H9 (cell line): ENCODE measurements at regions not wholly inside any gene's neighbourhood (a gene's known extent, or its start where the extent isn't known, plus 50 kb on each side); places are given as distances from the start of the nearest gene placed in this dataset.

Experiments used
- DNase-seq: peaks from one replicate; pipeline ENCODE4 v3.0.0-alpha.2; 2017
- H2AFZ ChIP-seq: one replicate; pipeline ENCODE4 v1.6.1; 2013; ENCODE audit warnings: mild to moderate bottlenecking, low read length, control low read depth, moderate library complexity
- H2AK5ac ChIP-seq: 2 replicates; pipeline ENCODE4 v1.6.1; 2013; ENCODE audit warnings: low read length, control low read depth, mixed read lengths; ENCODE audit not compliant: insufficient read length
- H2BK120ac ChIP-seq: one replicate; pipeline ENCODE4 v1.6.1; 2013; ENCODE audit warnings: low read depth, mild to moderate bottlenecking, low read length, control low read depth, inconsistent platforms; ENCODE audit not compliant: poor library complexity, severe bottlenecking
- H2BK12ac ChIP-seq: 2 replicates; pipeline ENCODE4 v1.6.1; 2013; ENCODE audit warnings: low read length, control low read depth, mixed read lengths, low read depth; ENCODE audit not compliant: insufficient read length
- H2BK15ac ChIP-seq: 2 replicates; pipeline ENCODE4 v1.6.1; 2013; ENCODE audit warnings: low read depth, low read length, control low read depth
- H2BK20ac ChIP-seq: one replicate; pipeline ENCODE4 v1.6.1; 2013; ENCODE audit warnings: low read depth, mild to moderate bottlenecking, low read length, control low read depth, inconsistent platforms; ENCODE audit not compliant: poor library complexity, severe bottlenecking
- H2BK5ac ChIP-seq: 2 replicates; pipeline ENCODE4 v1.6.1; 2013; ENCODE audit warnings: low read length, control low read depth, mixed read lengths; ENCODE audit not compliant: insufficient read length
- H3K14ac ChIP-seq: 2 replicates; pipeline ENCODE4 v1.6.1; 2013; ENCODE audit warnings: low read length, control low read depth; ENCODE audit not compliant: insufficient read depth
- H3K18ac ChIP-seq: 2 replicates; pipeline ENCODE4 v1.6.1; 2013; ENCODE audit warnings: low read depth, mild to moderate bottlenecking, mixed read lengths, low read length, control low read depth; ENCODE audit not compliant: insufficient read length
- H3K23ac ChIP-seq: 2 replicates; pipeline ENCODE4 v1.6.1; 2013; ENCODE audit warnings: low read length, control low read depth, mixed read lengths, low read depth; ENCODE audit not compliant: insufficient read length
- H3K23me2 ChIP-seq: 2 replicates; pipeline ENCODE4 v1.6.1; 2013; ENCODE audit warnings: low read depth, mild to moderate bottlenecking, mixed read lengths, low read length, control low read depth; ENCODE audit not compliant: insufficient read length, poor library complexity, severe bottlenecking
- H3K27ac ChIP-seq: 2 replicates; pipeline ENCODE4 v1.5.1; 2013; ENCODE audit warnings: low read length, control low read depth, mixed read lengths, low read depth; ENCODE audit not compliant: insufficient read length
- H3K27me3 ChIP-seq: 2 replicates; pipeline ENCODE4 v1.6.1; 2013; ENCODE audit warnings: low read length, control low read depth, inconsistent platforms; ENCODE audit not compliant: insufficient read depth
- H3K4ac ChIP-seq: 2 replicates; pipeline ENCODE4 v1.6.1; 2013; ENCODE audit warnings: low read depth, mild to moderate bottlenecking, control low read depth, inconsistent platforms, low read length, moderate library complexity
- H3K4me1 ChIP-seq: 2 replicates; pipeline ENCODE4 v1.6.1; 2013; ENCODE audit warnings: low read length, control low read depth, inconsistent platforms; ENCODE audit not compliant: insufficient read depth
- H3K4me2 ChIP-seq: 2 replicates; pipeline ENCODE4 v1.6.1; 2013; ENCODE audit warnings: low read length, control low read depth, mixed read lengths; ENCODE audit not compliant: insufficient read length, insufficient read depth
- H3K56ac ChIP-seq: 2 replicates; pipeline ENCODE4 v1.6.1; 2013; ENCODE audit warnings: low read depth, mild to moderate bottlenecking, mixed read lengths, low read length, control low read depth; ENCODE audit not compliant: insufficient read length
- H3K79me1 ChIP-seq: 2 replicates; pipeline ENCODE4 v1.6.1; 2013; ENCODE audit warnings: low read depth, mild to moderate bottlenecking, moderate library complexity, low read length, control low read depth, inconsistent platforms; ENCODE audit not compliant: insufficient read depth, poor library complexity, severe bottlenecking
- H3K79me2 ChIP-seq: 2 replicates; pipeline ENCODE4 v1.6.1; 2013; ENCODE audit warnings: low read length, control low read depth, inconsistent platforms; ENCODE audit not compliant: insufficient read depth
- H3K9ac ChIP-seq: 2 replicates; pipeline ENCODE4 v1.6.1; 2013; ENCODE audit warnings: low read length, control low read depth, mixed read lengths; ENCODE audit not compliant: insufficient read length; ENCODE audit errors: extremely low read depth
- H3K9me3 ChIP-seq: one replicate; pipeline ENCODE4 v1.6.1; 2013; ENCODE audit warnings: low read depth, low read length, inconsistent platforms; ENCODE audit not compliant: control insufficient read depth
- H3T11ph ChIP-seq: one replicate; pipeline ENCODE4 v1.6.1; 2013; ENCODE audit warnings: mild to moderate bottlenecking, low read length, control low read depth, inconsistent platforms
- H4K20me1 ChIP-seq: one replicate; pipeline ENCODE4 v1.6.1; 2013; ENCODE audit not compliant: control insufficient read depth, insufficient read length, insufficient read depth
- H4K5ac ChIP-seq: 2 replicates; pipeline ENCODE4 v1.6.1; 2013; ENCODE audit warnings: low read depth, mild to moderate bottlenecking, mixed read lengths, low read length, control low read depth; ENCODE audit not compliant: insufficient read length
- H4K8ac ChIP-seq: replicated peaks from 2 replicates; pipeline ENCODE4 v1.6.1; 2013; ENCODE audit warnings: low read length, control low read depth, mixed read lengths, low read depth; ENCODE audit not compliant: insufficient read length
- H4K91ac ChIP-seq: 2 replicates; pipeline ENCODE4 v1.6.1; 2013; ENCODE audit warnings: low read depth, mild to moderate bottlenecking, moderate library complexity, mixed read lengths, low read length, control low read depth; ENCODE audit not compliant: insufficient read length
- H3K27ac Mint-ChIP-seq, 3 experiments: 2 replicates in 2 of 3; 3 replicates in 1 of 3; pipeline ENCODE4 v1.8.0; 2020 to 2021; ENCODE audit warnings: mixed read lengths in 3 of 3, mild to moderate bottlenecking in 1 of 3, moderate library complexity in 1 of 3
- H3K27me3 Mint-ChIP-seq: 2 replicates; pipeline ENCODE4 v1.8.0; 2021; ENCODE audit warnings: low read depth, mild to moderate bottlenecking, moderate library complexity, mixed read lengths
- H3K36me3 Mint-ChIP-seq, 3 experiments: 2 replicates in 2 of 3; 3 replicates in 1 of 3; pipeline ENCODE4 v1.8.0; 2020 to 2021; ENCODE audit warnings: low read depth in 3 of 3, mixed read lengths in 3 of 3; ENCODE audit not compliant: insufficient read depth in 1 of 3
- H3K4me1 Mint-ChIP-seq, 2 experiments: 2 replicates each; pipeline ENCODE4 v1.8.0; 2020; ENCODE audit warnings: mixed read lengths in 2 of 2
- H3K4me3 Mint-ChIP-seq, 2 experiments: 2 replicates in 1 of 2; 3 replicates in 1 of 2; pipeline ENCODE4 v1.8.0; 2020 to 2021; ENCODE audit warnings: mild to moderate bottlenecking in 2 of 2, mixed read lengths in 2 of 2, moderate library complexity in 1 of 2
- H3K9me3 Mint-ChIP-seq, 2 experiments: 2 replicates in 1 of 2; 3 replicates in 1 of 2; pipeline ENCODE4 v1.8.0; 2020; ENCODE audit warnings: mild to moderate bottlenecking in 2 of 2, mixed read lengths in 2 of 2, moderate library complexity in 1 of 2
- CTCF ChIP-seq: fragments of 200-600 bp; sonication (generic); conservative IDR thresholded peaks from 3 replicates; pipeline ENCODE4 v1.8.0; 2021; ENCODE audit warnings: antibody characterized with exemption, mild to moderate bottlenecking
- WGBS: extraction: QIAGEN DNeasy Blood & Tissue Kit; methylation state at CpG from one replicate; pipeline ENCODE4 v1.1.7; 2013; ENCODE audit warnings: missing lambda C conversion rate, low lambda C conversion rate, mixed read lengths; ENCODE audit not compliant: insufficient read length; ENCODE audit errors: extremely low coverage; 5-methylcytosine and 5-hydroxymethylcytosine counted together

GRCh38 chr10:8800426-8800825, 745.9 kb downstream of the GATA3 start:
- WGBS, result no CpG with 5 or more reads among the region's 4 CpGs
- no peak overlapping the region for H2BK12ac ChIP-seq
- no peaks in the 10 kb centered on the region for H3K27me3 ChIP-seq
- no peaks in the 10 kb centered on the region for H3K79me2 ChIP-seq
- H3K27me3 Mint-ChIP-seq, result peaks cover 26% of the 10 kb centered on the region
- no peak overlapping the region for H4K91ac ChIP-seq
- H3K9me3 ChIP-seq, result no peaks in the 10 kb centered on the region
- no peak overlapping the region for H2BK5ac ChIP-seq
- no peaks in the 10 kb centered on the region; a peak in 1 of 5 replicates for H3K9me3 Mint-ChIP-seq
- no peak overlapping the region for H2AFZ ChIP-seq
- no peak overlapping the region for H2BK120ac ChIP-seq
- H4K5ac ChIP-seq, result no peak overlapping the region
- H3K36me3 Mint-ChIP-seq, result peaks cover 0 to 1% (median 0%) of the 10 kb centered on the region in 3 experiments; a peak in 2 of 7 replicates
- no peak overlapping the region for H3K14ac ChIP-seq
- no peak overlapping the region for H3T11ph ChIP-seq
- no peak overlapping the region; a peak in 1 of 7 replicates for H3K27ac Mint-ChIP-seq
- H4K20me1 ChIP-seq, result no peaks in the 10 kb centered on the region
- no peak overlapping the region for H3K56ac ChIP-seq
- H2BK15ac ChIP-seq, result no peak overlapping the region
- no peak overlapping the region for H3K4me2 ChIP-seq
- no peak overlapping the region for H3K18ac ChIP-seq
- no peaks in the 10 kb centered on the region for H3K79me1 ChIP-seq
- no peak overlapping the region for H3K23ac ChIP-seq
- no peak overlapping the region for H3K4ac ChIP-seq
- H3K27ac ChIP-seq, result no peak overlapping the region
- no peak overlapping the region for H3K4me3 Mint-ChIP-seq
- H2BK20ac ChIP-seq, result no peak overlapping the region
- H3K4me1 ChIP-seq, result no peaks in the 10 kb centered on the region
- H3K9ac ChIP-seq, result no peak overlapping the region
- peaks cover 4 to 12% of the 10 kb centered on the region in 2 experiments for H3K4me1 Mint-ChIP-seq
- H3K23me2 ChIP-seq, result no peaks in the 10 kb centered on the region
- no peak for TF ChIP-seq CTCF
- no peak overlapping the region for H2AK5ac ChIP-seq
- no peak overlapping the region for H4K8ac ChIP-seq
- no peak for DNase-seq
